HG02852 (cell line): ENCODE measurements at regions not wholly inside any gene's neighbourhood (a gene's known extent, or its start where the extent isn't known, plus 50 kb on each side); places are given as distances from the start of the nearest gene placed in this dataset.
"Not testable (repeated sequence)": the region's sequence is repeated elsewhere in the genome, so short reads cannot be mapped to it uniquely, and the experiment has no call there.

Experiments used
- ATAC-seq: cut with Tn5 transposase; IDR thresholded peaks from one replicate; pipeline ENCODE4 v1.9.1; 2021; ENCODE audit warnings: mild to moderate bottlenecking, moderate library complexity; ENCODE audit not compliant: unreplicated experiment

GRCh38 chr3:176093892-176094291, 1103.4 kb downstream of the TBL1XR1 start:
- not testable (repeated sequence) for ATAC-seq

GRCh38 chr3:176090727-176091126, 1106.6 kb downstream of the TBL1XR1 start:
- ATAC-seq = no peak

- ATAC-seq = no peak
Measured at GRCh38 chr3:176088962-176089383, 1108.3 kb downstream of the TBL1XR1 start.

GRCh38 chr3:176087066-176087697, 1110.1 kb downstream of the TBL1XR1 start:
- ATAC-seq = no peak

GRCh38 chr3:176079785-176080184, 1117.5 kb downstream of the TBL1XR1 start:
- no peak for ATAC-seq

- ATAC-seq = no peak
Measured at GRCh38 chr3:176078906-176079305, 1118.4 kb downstream of the TBL1XR1 start.

- ATAC-seq = no peak
Measured at GRCh38 chr3:176075491-176075890, 1121.8 kb downstream of the TBL1XR1 start.

- no peak for ATAC-seq
Measured at GRCh38 chr3:176075046-176075445, 1122.2 kb downstream of the TBL1XR1 start.

- no peak for ATAC-seq
Measured at GRCh38 chr3:176074096-176074495, 1123.2 kb downstream of the TBL1XR1 start.

- ATAC-seq = no peak
Measured at GRCh38 chr3:176071943-176072342, 1125.3 kb downstream of the TBL1XR1 start.

- no peak for ATAC-seq
Measured at GRCh38 chr3:176068750-176069149, 1128.5 kb downstream of the TBL1XR1 start.

- ATAC-seq = no peak
Measured at GRCh38 chr3:176058856-176059255, 1138.4 kb downstream of the TBL1XR1 start.

- ATAC-seq = no peak
Measured at GRCh38 chr3:176055836-176056235, 1141.4 kb downstream of the TBL1XR1 start.

- no peak for ATAC-seq
Measured at GRCh38 chr3:176051766-176052165, 1145.5 kb downstream of the TBL1XR1 start.

GRCh38 chr3:176046703-176047102, 1150.6 kb downstream of the TBL1XR1 start:
- no peak for ATAC-seq

GRCh38 chr3:176041812-176042211, 1155.5 kb downstream of the TBL1XR1 start:
- no peak for ATAC-seq

GRCh38 chr3:176041185-176041584, 1156.1 kb downstream of the TBL1XR1 start:
- ATAC-seq = no peak

- ATAC-seq = no peak
Measured at GRCh38 chr3:176037636-176038035, 1159.6 kb downstream of the TBL1XR1 start.

GRCh38 chr3:176032043-176032442, 1165.2 kb downstream of the TBL1XR1 start:
- ATAC-seq = no peak

GRCh38 chr3:176016203-176016602, 1157.1 kb downstream of the NAALADL2 start:
- ATAC-seq = not testable (repeated sequence)

- not testable (repeated sequence) for ATAC-seq
Measured at GRCh38 chr3:176015228-176015627, 1156.1 kb downstream of the NAALADL2 start.

- ATAC-seq = no peak
Measured at GRCh38 chr3:176009256-176009655, 1150.1 kb downstream of the NAALADL2 start.

- no peak for ATAC-seq
Measured at GRCh38 chr3:176005564-176005963, 1146.4 kb downstream of the NAALADL2 start.
